ENCODE measurements at regions not wholly inside any gene's neighbourhood (a gene's known extent, or its start where the extent isn't known, plus 50 kb on each side); places are given as distances from the start of the nearest gene placed in this dataset.

DNA sequence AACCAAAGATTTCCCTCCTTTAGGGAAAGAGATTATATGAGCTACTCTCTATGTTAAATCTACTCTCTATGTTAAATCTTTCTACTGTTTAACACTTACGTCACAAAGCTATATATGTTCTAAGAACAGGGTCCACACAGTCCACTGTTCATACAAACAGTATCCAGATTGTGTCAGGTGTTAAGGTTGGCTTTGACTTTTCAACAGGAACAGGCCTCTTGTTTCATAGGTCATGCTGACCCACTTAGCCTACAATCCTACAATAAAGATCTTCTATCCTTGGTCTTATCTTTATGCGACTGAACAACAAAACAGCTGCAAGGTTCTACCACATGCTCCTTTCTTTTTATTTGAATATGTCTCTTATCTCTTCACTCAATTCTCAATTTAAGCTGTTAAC lies 134.9 kb downstream of the LTN1 start:
- TF ChIP-seq, protein P1, sequence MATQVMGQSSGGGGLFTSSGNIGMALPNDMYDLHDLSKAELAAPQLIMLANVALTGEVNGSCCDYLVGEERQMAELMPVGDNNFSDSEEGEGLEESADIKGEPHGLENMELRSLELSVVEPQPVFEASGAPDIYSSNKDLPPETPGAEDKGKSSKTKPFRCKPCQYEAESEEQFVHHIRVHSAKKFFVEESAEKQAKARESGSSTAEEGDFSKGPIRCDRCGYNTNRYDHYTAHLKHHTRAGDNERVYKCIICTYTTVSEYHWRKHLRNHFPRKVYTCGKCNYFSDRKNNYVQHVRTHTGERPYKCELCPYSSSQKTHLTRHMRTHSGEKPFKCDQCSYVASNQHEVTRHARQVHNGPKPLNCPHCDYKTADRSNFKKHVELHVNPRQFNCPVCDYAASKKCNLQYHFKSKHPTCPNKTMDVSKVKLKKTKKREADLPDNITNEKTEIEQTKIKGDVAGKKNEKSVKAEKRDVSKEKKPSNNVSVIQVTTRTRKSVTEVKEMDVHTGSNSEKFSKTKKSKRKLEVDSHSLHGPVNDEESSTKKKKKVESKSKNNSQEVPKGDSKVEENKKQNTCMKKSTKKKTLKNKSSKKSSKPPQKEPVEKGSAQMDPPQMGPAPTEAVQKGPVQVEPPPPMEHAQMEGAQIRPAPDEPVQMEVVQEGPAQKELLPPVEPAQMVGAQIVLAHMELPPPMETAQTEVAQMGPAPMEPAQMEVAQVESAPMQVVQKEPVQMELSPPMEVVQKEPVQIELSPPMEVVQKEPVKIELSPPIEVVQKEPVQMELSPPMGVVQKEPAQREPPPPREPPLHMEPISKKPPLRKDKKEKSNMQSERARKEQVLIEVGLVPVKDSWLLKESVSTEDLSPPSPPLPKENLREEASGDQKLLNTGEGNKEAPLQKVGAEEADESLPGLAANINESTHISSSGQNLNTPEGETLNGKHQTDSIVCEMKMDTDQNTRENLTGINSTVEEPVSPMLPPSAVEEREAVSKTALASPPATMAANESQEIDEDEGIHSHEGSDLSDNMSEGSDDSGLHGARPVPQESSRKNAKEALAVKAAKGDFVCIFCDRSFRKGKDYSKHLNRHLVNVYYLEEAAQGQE (IDR thresholded peaks at IDR 0.05; ENCODE audit: unreplicated experiment) = no peak
- TF ChIP-seq, protein P2, sequence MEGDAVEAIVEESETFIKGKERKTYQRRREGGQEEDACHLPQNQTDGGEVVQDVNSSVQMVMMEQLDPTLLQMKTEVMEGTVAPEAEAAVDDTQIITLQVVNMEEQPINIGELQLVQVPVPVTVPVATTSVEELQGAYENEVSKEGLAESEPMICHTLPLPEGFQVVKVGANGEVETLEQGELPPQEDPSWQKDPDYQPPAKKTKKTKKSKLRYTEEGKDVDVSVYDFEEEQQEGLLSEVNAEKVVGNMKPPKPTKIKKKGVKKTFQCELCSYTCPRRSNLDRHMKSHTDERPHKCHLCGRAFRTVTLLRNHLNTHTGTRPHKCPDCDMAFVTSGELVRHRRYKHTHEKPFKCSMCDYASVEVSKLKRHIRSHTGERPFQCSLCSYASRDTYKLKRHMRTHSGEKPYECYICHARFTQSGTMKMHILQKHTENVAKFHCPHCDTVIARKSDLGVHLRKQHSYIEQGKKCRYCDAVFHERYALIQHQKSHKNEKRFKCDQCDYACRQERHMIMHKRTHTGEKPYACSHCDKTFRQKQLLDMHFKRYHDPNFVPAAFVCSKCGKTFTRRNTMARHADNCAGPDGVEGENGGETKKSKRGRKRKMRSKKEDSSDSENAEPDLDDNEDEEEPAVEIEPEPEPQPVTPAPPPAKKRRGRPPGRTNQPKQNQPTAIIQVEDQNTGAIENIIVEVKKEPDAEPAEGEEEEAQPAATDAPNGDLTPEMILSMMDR (conservative IDR thresholded peaks at IDR 0.05; ENCODE audit: low read depth in 2 of 2) = no peak
- TF ChIP-seq EZH2 (IDR thresholded peaks at IDR 0.05; ENCODE audit: low read depth, unreplicated experiment) (no peak), POLR2AphosphoS5 (IDR thresholded peaks at IDR 0.05; ENCODE audit: low read depth) (no peak), JUNB (IDR thresholded peaks at IDR 0.05; ENCODE audit: unreplicated experiment) (no peak), NANOG (IDR thresholded peaks at IDR 0.05; ENCODE audit: borderline replicate concordance) (no peak), EZH2phosphoT487 (IDR thresholded peaks at IDR 0.05; ENCODE audit: unreplicated experiment) (no peak), CREB1 (CRISPR knock-in tag; IDR thresholded peaks at IDR 0.05; ENCODE audit: low read depth) (no peak), ZNF331 (CRISPR knock-in tag; IDR thresholded peaks at IDR 0.05; ENCODE audit: low read depth) (no peak), STAT1 (IDR thresholded peaks at IDR 0.05; ENCODE audit: unreplicated experiment) (no peak)
- TF ChIP-seq, protein P3, sequence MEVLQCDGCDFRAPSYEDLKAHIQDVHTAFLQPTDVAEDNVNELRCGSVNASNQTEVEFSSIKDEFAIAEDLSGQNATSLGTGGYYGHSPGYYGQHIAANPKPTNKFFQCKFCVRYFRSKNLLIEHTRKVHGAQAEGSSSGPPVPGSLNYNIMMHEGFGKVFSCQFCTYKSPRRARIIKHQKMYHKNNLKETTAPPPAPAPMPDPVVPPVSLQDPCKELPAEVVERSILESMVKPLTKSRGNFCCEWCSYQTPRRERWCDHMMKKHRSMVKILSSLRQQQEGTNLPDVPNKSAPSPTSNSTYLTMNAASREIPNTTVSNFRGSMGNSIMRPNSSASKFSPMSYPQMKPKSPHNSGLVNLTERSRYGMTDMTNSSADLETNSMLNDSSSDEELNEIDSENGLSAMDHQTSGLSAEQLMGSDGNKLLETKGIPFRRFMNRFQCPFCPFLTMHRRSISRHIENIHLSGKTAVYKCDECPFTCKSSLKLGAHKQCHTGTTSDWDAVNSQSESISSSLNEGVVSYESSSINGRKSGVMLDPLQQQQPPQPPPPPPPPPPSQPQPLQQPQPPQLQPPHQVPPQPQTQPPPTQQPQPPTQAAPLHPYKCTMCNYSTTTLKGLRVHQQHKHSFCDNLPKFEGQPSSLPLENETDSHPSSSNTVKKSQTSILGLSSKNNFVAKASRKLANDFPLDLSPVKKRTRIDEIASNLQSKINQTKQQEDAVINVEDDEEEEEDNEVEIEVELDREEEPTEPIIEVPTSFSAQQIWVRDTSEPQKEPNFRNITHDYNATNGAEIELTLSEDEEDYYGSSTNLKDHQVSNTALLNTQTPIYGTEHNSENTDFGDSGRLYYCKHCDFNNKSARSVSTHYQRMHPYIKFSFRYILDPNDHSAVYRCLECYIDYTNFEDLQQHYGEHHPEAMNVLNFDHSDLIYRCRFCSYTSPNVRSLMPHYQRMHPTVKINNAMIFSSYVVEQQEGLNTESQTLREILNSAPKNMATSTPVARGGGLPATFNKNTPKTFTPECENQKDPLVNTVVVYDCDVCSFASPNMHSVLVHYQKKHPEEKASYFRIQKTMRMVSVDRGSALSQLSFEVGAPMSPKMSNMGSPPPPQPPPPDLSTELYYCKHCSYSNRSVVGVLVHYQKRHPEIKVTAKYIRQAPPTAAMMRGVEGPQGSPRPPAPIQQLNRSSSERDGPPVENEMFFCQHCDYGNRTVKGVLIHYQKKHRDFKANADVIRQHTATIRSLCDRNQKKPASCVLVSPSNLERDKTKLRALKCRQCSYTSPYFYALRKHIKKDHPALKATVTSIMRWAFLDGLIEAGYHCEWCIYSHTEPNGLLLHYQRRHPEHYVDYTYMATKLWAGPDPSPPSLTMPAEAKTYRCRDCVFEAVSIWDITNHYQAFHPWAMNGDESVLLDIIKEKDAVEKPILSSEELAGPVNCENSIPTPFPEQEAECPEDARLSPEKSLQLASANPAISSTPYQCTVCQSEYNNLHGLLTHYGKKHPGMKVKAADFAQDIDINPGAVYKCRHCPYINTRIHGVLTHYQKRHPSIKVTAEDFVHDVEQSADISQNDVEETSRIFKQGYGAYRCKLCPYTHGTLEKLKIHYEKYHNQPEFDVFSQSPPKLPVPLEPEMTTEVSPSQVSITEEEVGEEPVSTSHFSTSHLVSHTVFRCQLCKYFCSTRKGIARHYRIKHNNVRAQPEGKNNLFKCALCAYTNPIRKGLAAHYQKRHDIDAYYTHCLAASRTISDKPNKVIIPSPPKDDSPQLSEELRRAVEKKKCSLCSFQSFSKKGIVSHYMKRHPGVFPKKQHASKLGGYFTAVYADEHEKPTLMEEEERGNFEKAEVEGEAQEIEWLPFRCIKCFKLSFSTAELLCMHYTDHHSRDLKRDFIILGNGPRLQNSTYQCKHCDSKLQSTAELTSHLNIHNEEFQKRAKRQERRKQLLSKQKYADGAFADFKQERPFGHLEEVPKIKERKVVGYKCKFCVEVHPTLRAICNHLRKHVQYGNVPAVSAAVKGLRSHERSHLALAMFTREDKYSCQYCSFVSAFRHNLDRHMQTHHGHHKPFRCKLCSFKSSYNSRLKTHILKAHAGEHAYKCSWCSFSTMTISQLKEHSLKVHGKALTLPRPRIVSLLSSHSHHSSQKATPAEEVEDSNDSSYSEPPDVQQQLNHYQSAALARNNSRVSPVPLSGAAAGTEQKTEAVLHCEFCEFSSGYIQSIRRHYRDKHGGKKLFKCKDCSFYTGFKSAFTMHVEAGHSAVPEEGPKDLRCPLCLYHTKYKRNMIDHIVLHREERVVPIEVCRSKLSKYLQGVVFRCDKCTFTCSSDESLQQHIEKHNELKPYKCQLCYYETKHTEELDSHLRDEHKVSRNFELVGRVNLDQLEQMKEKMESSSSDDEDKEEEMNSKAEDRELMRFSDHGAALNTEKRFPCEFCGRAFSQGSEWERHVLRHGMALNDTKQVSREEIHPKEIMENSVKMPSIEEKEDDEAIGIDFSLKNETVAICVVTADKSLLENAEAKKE (CRISPR knock-in tag; IDR thresholded peaks at IDR 0.05) = no peak
- TF ChIP-seq, protein P4, sequence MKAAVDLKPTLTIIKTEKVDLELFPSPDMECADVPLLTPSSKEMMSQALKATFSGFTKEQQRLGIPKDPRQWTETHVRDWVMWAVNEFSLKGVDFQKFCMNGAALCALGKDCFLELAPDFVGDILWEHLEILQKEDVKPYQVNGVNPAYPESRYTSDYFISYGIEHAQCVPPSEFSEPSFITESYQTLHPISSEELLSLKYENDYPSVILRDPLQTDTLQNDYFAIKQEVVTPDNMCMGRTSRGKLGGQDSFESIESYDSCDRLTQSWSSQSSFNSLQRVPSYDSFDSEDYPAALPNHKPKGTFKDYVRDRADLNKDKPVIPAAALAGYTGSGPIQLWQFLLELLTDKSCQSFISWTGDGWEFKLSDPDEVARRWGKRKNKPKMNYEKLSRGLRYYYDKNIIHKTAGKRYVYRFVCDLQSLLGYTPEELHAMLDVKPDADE (IDR thresholded peaks at IDR 0.05) = no peak

Measured in GM23338 (cell line).